ENCODE measurements at regions not wholly inside any gene's neighbourhood (a gene's known extent, or its start where the extent isn't known, plus 50 kb on each side); places are given as distances from the start of the nearest gene placed in this dataset.

GRCh38 chr10:133035952-133036351 is 51.8 kb upstream of the ADGRA1 start:
- no peaks in the 10 kb centered on the region for H3K27me3 ChIP-seq (ENCODE audit: insufficient read depth, insufficient read length)
- H3K9me3 ChIP-seq (ENCODE audit: insufficient read depth, low read length): no peaks in the 10 kb centered on the region
- no peak overlapping the region for H3K9ac ChIP-seq (ENCODE audit: insufficient read length, low read depth)
- no peak for DNase-seq (ENCODE audit: low read depth, low spot score)
- no peak for TF ChIP-seq ZNF274 (IDR thresholded peaks at IDR 0.05; ENCODE audit: low read depth, low read length)
- no peak for TF ChIP-seq SUZ12 (IDR thresholded peaks at IDR 0.05; ENCODE audit: extremely low read depth, insufficient read depth, insufficient read length)
- TF ChIP-seq YY1 (IDR thresholded peaks at IDR 0.05; ENCODE audit: insufficient read depth, insufficient read length): no peak
- H3K4me1 ChIP-seq (ENCODE audit: insufficient read depth, insufficient read length): peaks cover 11% of the 10 kb centered on the region
- no peaks in the 10 kb centered on the region for H3K36me3 ChIP-seq (ENCODE audit: insufficient read depth, insufficient read length, low read length)
- H3K4me3 ChIP-seq (ENCODE audit: insufficient read length, low read depth): no peak overlapping the region

GRCh38 chr10:133034762-133035161 is 53.0 kb upstream of the ADGRA1 start:
- Histone ChIP-seq H3K9ac (ENCODE audit: insufficient read length, low read depth) (no peak overlapping the region), H3K36me3 (ENCODE audit: insufficient read depth, insufficient read length, low read length) (no peaks in the 10 kb centered on the region), H3K27me3 (ENCODE audit: insufficient read depth, insufficient read length) (no peaks in the 10 kb centered on the region), H3K4me1 (ENCODE audit: insufficient read depth, insufficient read length) (peaks cover 7% of the 10 kb centered on the region), H3K9me3 (ENCODE audit: insufficient read depth, low read length) (no peaks in the 10 kb centered on the region), H3K4me3 (ENCODE audit: insufficient read length, low read depth) (no peak overlapping the region)
- TF ChIP-seq ZNF274 (IDR thresholded peaks at IDR 0.05; ENCODE audit: low read depth, low read length) (no peak), YY1 (IDR thresholded peaks at IDR 0.05; ENCODE audit: insufficient read depth, insufficient read length) (no peak)
- DNase-seq (ENCODE audit: low read depth, low spot score): no peak

- Histone ChIP-seq H3K36me3 (ENCODE audit: insufficient read depth, insufficient read length, low read length) (no peaks in the 10 kb centered on the region), H3K9ac (ENCODE audit: insufficient read length, low read depth) (no peak overlapping the region), H3K4me1 (ENCODE audit: insufficient read depth, insufficient read length) (peaks cover 5% of the 10 kb centered on the region), H3K9me3 (ENCODE audit: insufficient read depth, low read length) (no peaks in the 10 kb centered on the region), H3K4me3 (ENCODE audit: insufficient read length, low read depth) (no peak overlapping the region), H3K27me3 (ENCODE audit: insufficient read depth, insufficient read length) (no peaks in the 10 kb centered on the region)
- TF ChIP-seq ZNF274 (IDR thresholded peaks at IDR 0.05; ENCODE audit: low read depth, low read length) (no peak), SUZ12 (IDR thresholded peaks at IDR 0.05; ENCODE audit: extremely low read depth, insufficient read depth, insufficient read length) (no peak), YY1 (IDR thresholded peaks at IDR 0.05; ENCODE audit: insufficient read depth, insufficient read length) (no peak)
- no peak for DNase-seq (ENCODE audit: low read depth, low spot score)
Observed at GRCh38 chr10:133034092-133034491, 53.6 kb upstream of the ADGRA1 start.

GRCh38 chr10:133033742-133034048 is 54.0 kb upstream of the ADGRA1 start:
- DNase-seq (ENCODE audit: low read depth, low spot score): no peak
- Histone ChIP-seq H3K4me1 (ENCODE audit: insufficient read depth, insufficient read length) (peaks cover 2% of the 10 kb centered on the region), H3K9ac (ENCODE audit: insufficient read length, low read depth) (no peak overlapping the region), H3K4me3 (ENCODE audit: insufficient read length, low read depth) (no peak overlapping the region), H3K36me3 (ENCODE audit: insufficient read depth, insufficient read length, low read length) (no peaks in the 10 kb centered on the region), H3K9me3 (ENCODE audit: insufficient read depth, low read length) (no peaks in the 10 kb centered on the region), H3K27me3 (ENCODE audit: insufficient read depth, insufficient read length) (no peaks in the 10 kb centered on the region)
- no peak for TF ChIP-seq YY1 (IDR thresholded peaks at IDR 0.05; ENCODE audit: insufficient read depth, insufficient read length)
- no peak for TF ChIP-seq ZNF274 (IDR thresholded peaks at IDR 0.05; ENCODE audit: low read depth, low read length)
- no peak for TF ChIP-seq SUZ12 (IDR thresholded peaks at IDR 0.05; ENCODE audit: extremely low read depth, insufficient read depth, insufficient read length)

GRCh38 chr10:133032976-133033741 is 54.6 kb upstream of the ADGRA1 start:
- Histone ChIP-seq H3K27me3 (ENCODE audit: insufficient read depth, insufficient read length) (no peaks in the 10 kb centered on the region), H3K4me1 (ENCODE audit: insufficient read depth, insufficient read length) (peaks cover 2% of the 10 kb centered on the region), H3K9me3 (ENCODE audit: insufficient read depth, low read length) (no peaks in the 10 kb centered on the region), H3K36me3 (ENCODE audit: insufficient read depth, insufficient read length, low read length) (no peaks in the 10 kb centered on the region), H3K4me3 (ENCODE audit: insufficient read length, low read depth) (no peak overlapping the region), H3K9ac (ENCODE audit: insufficient read length, low read depth) (no peak overlapping the region)
- no peak for TF ChIP-seq SUZ12 (IDR thresholded peaks at IDR 0.05; ENCODE audit: extremely low read depth, insufficient read depth, insufficient read length)
- no peak for TF ChIP-seq YY1 (IDR thresholded peaks at IDR 0.05; ENCODE audit: insufficient read depth, insufficient read length)
- no peak for TF ChIP-seq ZNF274 (IDR thresholded peaks at IDR 0.05; ENCODE audit: low read depth, low read length)
- no peak for DNase-seq (ENCODE audit: low read depth, low spot score)

- Histone ChIP-seq H3K9me3 (ENCODE audit: insufficient read depth, low read length) (no peaks in the 10 kb centered on the region), H3K36me3 (ENCODE audit: insufficient read depth, insufficient read length, low read length) (no peaks in the 10 kb centered on the region), H3K9ac (ENCODE audit: insufficient read length, low read depth) (no peak overlapping the region), H3K4me1 (ENCODE audit: insufficient read depth, insufficient read length) (peaks cover 4% of the 10 kb centered on the region), H3K4me3 (ENCODE audit: insufficient read length, low read depth) (no peak overlapping the region), H3K27me3 (ENCODE audit: insufficient read depth, insufficient read length) (no peaks in the 10 kb centered on the region)
- TF ChIP-seq SUZ12 (IDR thresholded peaks at IDR 0.05; ENCODE audit: extremely low read depth, insufficient read depth, insufficient read length) (no peak), YY1 (IDR thresholded peaks at IDR 0.05; ENCODE audit: insufficient read depth, insufficient read length) (no peak), ZNF274 (IDR thresholded peaks at IDR 0.05; ENCODE audit: low read depth, low read length) (no peak)
- no peak for DNase-seq (ENCODE audit: low read depth, low spot score)
Observed at GRCh38 chr10:133032231-133032630, 55.5 kb upstream of the ADGRA1 start.

GRCh38 chr10:133031541-133032125 is 56.1 kb upstream of the ADGRA1 start:
- Histone ChIP-seq H3K27me3 (ENCODE audit: insufficient read depth, insufficient read length) (peaks cover 2% of the 10 kb centered on the region), H3K4me3 (ENCODE audit: insufficient read length, low read depth) (no peak overlapping the region)
- no peak for TF ChIP-seq SUZ12 (IDR thresholded peaks at IDR 0.05; ENCODE audit: extremely low read depth, insufficient read depth, insufficient read length)
- no peak for TF ChIP-seq YY1 (IDR thresholded peaks at IDR 0.05; ENCODE audit: insufficient read depth, insufficient read length)
- no peak for TF ChIP-seq ZNF274 (IDR thresholded peaks at IDR 0.05; ENCODE audit: low read depth, low read length)

More at GRCh38 chr10:133031541-133032125, 56.1 kb upstream of the ADGRA1 start:
- no peaks in the 10 kb centered on the region for H3K9me3 ChIP-seq (ENCODE audit: insufficient read depth, low read length)
- no peak for DNase-seq (ENCODE audit: low read depth, low spot score)
- H3K36me3 ChIP-seq (ENCODE audit: insufficient read depth, insufficient read length, low read length): no peaks in the 10 kb centered on the region
- H3K9ac ChIP-seq (ENCODE audit: insufficient read length, low read depth): no peak overlapping the region
- peaks cover 4% of the 10 kb centered on the region for H3K4me1 ChIP-seq (ENCODE audit: insufficient read depth, insufficient read length)

Data from NT2/D1 (cell line).